OCI-LY3 (cell line): ENCODE measurements at regions not wholly inside any gene's neighbourhood (a gene's known extent, or its start where the extent isn't known, plus 50 kb on each side); places are given as distances from the start of the nearest gene placed in this dataset.

Source experiments
- EZH2phosphoT487 ChIP-seq: fragments of 200-600 bp; shearing (Covaris generic); IDR thresholded peaks from 2 replicates; pipeline ENCODE4 v1.6.1; 2018; ENCODE audit warnings: antibody characterized with exemption, mixed run types, low read depth
- TF ChIP-seq, protein P1 (sequence below): fragments of 200-600, 300-600 bp; sonication (generic); IDR thresholded peaks from 2 replicates; pipeline ENCODE4 v1.5.1; 2014; ENCODE audit warnings: antibody characterized with exemption, low read length, low read depth

DNA sequence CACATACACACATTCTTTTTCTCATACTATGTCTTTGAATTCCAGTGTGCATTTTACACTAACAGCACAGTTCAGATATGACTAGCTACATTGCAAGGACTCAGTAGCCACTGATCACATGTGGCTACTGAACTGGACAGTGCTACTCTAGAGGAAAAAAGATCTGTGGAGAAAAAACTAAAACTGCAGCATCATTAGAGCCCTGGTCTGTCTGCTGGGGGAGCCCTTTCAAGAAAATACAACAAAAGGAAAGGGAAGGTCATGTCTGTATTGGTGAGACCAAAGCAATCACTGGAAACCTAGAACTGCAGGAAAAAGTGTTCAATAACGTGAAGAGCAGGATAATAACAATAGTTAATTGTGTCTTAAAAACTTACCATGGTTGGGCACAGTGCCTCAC is 132.3 kb upstream of the JARID2 start:
- TF ChIP-seq, protein P1, sequence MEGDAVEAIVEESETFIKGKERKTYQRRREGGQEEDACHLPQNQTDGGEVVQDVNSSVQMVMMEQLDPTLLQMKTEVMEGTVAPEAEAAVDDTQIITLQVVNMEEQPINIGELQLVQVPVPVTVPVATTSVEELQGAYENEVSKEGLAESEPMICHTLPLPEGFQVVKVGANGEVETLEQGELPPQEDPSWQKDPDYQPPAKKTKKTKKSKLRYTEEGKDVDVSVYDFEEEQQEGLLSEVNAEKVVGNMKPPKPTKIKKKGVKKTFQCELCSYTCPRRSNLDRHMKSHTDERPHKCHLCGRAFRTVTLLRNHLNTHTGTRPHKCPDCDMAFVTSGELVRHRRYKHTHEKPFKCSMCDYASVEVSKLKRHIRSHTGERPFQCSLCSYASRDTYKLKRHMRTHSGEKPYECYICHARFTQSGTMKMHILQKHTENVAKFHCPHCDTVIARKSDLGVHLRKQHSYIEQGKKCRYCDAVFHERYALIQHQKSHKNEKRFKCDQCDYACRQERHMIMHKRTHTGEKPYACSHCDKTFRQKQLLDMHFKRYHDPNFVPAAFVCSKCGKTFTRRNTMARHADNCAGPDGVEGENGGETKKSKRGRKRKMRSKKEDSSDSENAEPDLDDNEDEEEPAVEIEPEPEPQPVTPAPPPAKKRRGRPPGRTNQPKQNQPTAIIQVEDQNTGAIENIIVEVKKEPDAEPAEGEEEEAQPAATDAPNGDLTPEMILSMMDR, result peak; percentile 14; the same call in 1 of the 2 replicates
- TF ChIP-seq EZH2phosphoT487, result no peak
